ENCODE measurements at regions not wholly inside any gene's neighbourhood (a gene's known extent, or its start where the extent isn't known, plus 50 kb on each side); places are given as distances from the start of the nearest gene placed in this dataset.

DNA sequence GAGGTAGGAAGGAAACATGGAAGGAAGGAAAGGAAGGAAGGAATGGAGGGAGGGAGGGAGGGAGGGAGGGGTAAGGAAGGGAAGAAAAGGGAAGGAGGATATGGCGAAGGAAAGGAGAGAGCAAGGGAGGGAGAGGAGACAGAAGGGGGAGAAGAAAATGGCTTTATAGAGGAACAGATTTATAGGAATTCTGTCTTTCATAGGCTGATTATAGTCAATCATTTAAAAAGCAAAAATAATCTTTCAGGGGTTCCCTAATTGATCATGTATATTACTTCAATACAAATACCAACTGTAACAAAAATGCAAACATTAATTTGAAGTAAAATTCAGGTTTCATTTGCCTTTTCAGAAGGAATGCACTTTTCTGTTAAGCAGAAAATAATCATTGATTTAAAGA lies 519.1 kb downstream of the MDFIC start:
- DNase-seq, result no peak

DNA sequence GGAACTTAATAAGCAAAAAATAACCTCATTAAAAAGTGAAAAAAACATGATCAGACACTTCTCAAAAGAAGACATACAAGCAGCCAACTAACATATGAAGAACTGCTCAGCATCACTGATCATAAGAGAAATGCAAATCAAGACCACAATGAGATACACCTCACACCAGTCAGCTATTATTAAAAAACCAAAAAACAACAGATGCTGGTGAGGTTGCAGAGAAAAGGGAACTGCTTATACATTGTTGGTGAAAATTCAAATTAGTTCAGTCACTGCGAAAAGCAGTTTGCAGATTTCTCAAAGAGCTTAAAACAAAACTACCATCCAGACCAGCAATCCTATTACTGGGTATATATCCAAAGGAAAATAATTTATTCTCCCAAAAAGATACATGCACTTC lies 513.3 kb downstream of the MDFIC start:
- DNase-seq, result no peak

DNA sequence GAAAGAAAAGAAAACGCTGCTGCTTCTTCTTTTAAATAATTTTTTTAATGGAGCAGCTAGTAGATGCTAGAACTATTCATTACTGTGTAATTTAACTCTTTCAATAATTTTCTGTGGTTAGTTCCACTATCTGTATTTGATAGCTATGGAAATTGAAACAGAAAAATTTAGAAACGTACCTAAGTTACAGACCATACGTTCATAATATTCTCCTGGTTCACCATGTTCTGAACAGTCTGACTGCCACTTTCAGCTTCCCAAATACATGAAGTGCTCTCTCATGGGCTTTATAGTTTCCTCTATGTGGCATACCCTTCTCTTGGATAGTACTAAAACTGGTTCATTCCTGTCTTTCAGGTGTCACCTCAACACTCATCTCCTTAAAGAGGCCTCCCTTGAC lies 508.0 kb downstream of the MDFIC start:
- DNase-seq, result no peak

DNA sequence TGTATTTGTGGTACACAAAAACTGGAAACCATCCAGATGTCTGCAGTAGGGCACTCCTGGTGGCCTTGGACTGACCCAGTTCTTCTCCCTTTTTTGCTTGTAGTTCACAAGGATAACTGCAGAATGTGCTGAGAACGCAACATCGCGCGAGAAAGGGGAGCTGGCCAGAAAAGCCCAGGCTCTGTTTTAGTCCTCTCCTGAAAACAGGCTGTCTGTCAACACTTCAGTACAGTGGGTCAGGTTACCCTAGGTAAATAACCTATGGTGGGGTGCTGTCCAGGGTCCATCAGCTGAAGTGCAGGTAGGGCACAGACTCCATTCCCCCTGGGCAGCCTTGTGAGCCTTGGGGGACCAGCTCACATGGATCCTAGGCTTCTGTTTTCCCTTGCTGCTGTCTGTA lies 495.8 kb downstream of the MDFIC start:
- DNase-seq, result no peak

DNA sequence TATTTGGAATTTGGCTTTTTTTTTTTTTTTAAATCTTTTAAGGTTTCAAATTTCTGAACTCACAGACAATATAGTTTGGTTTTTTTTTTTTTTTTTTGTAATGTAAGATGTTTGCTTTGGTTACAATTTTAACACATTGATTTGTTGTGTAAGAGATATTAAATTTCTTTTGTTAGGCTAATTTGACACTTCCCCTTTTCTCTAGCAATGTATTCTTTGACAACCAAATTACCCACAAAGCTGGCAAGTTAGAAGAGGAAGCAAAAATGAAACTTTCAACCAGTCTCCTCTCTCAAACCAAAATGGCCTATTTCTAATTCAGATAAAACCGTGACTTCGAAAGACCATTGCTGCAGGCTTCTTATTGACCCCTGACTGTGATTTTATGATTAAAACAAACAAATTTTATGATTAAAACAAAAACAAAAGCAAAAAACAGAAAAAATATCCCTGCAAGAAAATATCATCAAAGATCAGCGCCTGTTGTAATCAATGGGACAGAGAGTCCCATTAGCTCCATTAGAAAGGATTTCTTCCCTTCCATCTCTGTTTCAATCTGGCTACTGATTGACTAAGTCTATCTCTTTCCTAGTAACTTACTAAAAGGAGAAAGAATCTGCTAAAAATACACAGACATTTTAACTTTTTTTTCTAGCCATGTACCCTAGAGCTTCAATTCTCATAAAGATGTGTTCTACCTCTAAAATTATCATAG lies 489.2 kb downstream of the MDFIC start:
- DNase-seq, result no peak

DNA sequence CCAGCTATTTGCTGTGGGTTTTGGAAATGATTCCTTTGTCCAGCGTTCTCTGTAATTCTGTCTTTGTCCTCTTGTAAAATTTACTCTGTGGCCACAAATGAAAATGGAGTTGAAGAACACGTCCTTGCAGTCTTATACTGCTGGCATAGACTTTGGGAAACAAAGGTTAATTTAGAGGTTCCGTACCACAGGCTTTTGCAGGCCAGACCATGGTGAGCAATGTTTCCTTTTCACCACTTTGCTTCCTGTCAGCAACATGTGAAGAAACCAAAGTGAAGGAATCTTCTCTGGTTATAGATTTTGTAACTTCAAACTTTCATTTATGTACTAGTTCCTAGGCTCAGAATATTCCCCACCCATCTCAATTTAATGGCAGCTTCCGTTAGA lies 488.5 kb downstream of the MDFIC start:
- DNase-seq, result no peak

DNA sequence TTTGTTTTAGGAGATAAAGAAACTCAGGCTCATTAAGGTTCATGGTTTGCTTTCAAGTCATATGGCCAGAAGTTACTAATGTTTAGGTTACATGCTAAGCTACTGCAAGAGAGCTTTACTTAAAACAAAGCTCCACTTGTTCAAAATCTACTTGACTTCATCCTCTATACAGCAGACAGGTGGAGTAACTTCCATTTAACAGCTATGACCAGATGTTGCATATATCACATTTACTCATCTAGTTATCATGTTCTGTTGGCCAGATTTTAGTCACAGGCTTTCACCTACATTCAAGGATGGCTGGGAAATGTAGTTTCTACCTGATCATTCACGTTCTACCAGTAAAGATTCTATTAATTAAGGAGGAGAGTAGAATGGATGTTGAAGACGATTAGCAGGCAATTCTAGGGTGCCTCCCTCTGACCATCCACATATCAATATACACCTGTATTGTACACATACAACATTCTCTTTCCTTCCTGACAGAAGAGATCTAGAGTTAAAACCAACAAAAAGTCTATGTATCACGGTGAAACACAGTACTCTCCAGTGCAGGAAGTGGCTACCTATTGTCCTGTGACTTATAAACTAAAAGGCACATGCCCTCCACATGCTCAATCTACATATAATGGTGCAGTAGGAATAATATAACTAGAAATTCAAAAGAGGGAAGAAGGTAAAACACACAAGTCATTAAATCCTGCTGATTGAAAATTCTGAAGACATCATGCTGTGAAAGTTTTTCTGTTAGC lies 488.0 kb downstream of the MDFIC start:
- DNase-seq, result no peak

DNA sequence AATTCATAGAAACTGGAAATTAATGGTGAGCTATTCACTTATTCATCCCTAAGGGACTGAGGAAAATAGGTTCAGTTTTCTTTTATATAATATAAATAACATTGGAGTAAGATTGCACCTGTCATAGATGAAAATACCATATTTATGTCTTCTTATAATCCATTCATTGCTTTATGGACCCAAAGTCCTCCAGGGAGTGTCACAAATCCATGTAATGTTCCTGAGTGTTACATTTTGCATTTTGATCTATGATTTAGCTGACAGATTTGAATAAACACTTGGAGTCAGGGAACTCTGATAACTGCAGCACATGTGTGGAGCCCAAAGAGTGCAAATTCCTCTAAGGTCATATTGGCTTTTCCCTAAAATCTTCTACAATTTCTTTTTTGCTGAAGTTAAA lies 484.3 kb downstream of the MDFIC start:
- DNase-seq, result no peak

DNA sequence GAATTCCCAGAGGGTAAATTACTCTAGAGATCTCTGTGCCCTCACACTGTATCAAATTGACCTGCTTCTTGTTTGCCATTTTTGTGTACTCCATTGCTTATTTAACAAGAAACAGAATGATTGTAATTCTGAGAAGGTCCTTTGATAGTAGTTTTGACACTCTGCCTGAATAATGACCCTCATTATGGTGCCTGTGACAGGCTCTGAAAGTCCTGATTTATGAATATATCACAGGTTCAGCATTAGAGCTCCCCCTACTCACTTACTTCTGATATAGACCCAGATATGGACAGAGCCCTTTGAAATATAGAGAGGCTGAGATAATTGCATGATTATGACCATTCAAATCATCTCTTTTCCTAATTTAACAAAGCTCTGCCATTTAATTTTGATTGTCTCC lies 465.2 kb downstream of the MDFIC start:
- DNase-seq, result no peak

DNA sequence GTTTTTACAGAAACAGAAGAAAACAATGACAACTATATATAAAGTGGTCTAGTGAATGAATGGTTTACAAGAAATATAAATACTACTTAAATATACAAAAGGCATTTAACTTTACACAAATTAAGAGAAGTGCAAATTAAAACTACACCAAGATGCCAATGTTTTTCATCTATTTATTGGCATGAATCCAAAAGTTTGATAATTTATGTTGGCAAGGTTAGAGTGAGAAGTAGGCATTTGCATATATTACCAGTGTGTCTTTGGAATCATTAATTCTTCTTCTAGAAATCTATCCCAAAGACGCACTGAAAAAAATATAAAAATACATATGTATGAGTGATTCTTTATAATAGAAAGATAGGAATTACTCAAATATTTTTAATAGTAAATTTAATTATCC lies 457.4 kb downstream of the MDFIC start:
- no peak for DNase-seq

DNA sequence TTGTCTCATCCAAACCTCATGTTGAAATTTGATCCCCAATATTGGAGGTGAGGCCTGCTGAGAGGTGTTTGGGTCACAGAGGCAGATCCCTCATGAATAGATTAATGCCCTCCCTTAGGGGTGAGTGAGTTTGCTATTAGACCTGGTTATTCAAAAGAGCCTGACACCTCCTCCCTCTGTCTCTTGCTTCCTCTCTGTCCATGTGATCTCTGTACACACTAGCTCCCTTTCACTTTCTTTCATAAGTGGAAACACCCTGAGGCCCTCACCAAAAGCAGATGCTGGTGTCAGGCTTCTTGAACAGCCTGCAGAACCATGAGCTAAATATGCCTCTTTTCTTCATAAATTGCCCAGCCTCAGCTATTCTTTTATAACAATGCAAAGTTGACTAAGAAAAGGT lies 447.1 kb downstream of the MDFIC start:
- no peak for DNase-seq

DNA sequence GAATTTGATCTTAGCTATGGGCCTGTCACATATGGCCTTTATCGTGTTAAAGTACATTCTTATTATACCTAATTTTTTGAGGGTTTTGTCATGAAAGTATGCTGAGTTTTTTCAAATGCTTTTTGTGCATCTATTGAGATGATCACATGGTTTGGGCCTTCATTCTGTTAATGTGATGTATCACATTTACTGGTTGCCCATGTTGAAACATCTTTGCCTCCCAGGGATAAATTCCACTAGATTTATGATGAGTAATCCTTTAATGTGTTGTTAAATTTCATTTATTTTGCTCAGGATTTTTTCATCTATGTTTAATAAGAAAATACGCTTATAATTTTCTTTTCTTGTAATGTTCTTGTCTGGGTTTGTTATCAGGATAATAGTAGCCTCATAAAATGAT lies 442.0 kb downstream of the MDFIC start:
- DNase-seq, result no peak

DNA sequence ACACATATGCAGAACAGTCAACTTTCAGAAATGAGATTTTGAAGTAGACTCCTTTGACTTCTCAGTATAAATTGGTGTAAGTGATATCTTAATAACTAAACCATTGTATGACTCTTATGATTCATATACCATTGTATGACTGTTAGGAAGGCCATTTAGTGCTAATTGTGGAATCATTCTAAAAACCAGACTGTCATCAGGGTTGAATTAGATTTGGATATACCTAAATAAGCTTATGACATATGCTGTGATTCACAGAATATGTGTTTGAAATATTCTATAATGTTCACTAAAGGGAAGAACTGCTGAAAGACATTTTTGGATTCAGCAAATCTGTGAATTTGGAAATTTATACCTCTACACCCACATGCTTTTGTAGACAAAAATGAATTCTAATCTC lies 438.1 kb downstream of the MDFIC start:
- DNase-seq, result no peak

DNA sequence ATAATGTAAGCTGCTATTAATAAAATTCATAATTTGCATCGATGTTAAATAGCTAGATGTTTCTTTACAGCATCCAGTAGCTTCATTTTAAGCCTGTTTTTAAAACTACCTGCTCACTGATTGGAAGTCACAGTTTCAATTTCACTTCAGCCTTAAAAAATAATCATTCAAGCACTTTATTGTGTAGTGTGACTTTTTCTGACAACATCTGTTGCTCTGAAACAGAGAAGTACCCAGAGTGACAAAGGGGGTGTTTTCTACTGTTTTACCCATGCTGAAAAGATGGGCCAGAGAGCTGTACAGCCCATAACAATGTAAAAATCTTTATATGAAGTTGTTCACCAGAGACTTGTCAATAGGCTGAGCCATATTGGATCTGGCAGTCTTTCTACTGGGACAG lies 437.2 kb downstream of the MDFIC start:
- DNase-seq, result no peak

DNA sequence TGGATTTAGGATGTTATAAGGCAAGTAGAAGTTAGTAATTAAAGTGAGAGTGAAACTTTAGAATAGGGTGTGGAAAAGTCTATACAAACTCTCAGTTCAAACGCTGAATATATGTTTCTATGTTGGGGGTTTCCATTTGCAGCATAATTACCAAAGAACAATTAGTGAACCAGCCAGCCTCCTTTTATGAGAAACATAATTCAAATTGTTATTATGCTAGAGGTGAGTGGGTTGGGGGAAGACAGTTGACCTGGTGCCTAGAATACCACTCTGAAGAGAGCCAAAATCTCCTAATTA lies 435.8 kb downstream of the MDFIC start:
- no peak for DNase-seq

DNA sequence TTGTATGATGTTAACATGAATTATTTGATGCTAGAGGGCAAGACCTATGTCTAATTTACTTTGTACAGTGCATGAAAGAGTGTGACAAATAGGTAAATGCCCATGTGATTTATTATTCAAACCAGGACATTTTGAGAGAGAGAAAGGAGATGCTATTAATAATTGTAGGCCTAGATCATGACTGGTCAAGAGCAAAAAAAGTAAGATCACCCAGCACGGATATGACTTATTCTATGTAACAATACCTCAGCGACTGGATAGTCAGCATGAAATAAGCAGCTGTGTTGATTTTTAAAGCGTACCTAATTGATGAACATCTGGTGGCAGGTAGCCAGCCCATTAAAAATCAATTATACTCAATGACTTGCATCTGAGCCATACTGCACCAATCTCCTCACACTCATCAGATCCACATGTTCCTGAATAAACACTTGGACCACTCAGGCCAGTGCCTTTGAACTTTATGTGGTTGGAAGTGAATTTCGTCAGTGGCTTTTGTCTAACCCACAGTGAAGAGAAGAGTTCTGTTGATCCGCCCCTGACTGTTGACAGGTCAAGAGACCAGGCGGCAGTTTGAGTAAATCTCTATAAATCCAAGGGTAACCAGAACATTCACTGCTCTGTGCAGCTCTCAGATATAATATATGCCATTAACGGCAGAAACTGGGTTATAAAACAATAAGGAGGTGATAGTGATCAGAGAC lies 435.3 kb downstream of the MDFIC start:
- no peak for DNase-seq

DNA sequence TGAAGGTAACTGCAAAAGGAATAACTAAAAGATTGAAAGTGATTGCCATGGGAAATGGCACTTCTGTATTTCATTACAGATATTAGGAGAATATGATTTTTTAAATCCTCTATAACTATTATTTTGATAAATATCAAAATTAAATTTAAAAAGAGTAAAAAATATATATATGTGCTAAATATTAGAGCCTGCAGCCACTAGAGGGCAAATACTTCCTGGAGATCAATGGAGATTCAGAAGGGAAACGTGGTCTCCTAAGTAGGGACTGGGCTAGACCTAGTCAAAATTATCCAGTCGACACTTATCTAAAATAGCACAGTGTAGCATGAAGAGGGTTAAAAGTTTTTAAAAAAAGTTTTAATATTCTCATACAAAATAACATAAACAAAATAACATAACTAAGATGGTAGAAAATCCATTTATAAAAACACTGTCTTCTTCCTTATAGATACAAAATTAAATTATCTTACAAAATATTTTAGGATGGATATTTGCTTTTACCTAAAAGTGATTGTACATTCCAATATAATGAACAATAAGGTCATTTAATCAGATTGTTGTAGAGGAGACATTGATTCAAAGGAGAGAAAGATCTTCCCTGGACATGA lies 434.3 kb downstream of the MDFIC start:
- no peak for DNase-seq

DNA sequence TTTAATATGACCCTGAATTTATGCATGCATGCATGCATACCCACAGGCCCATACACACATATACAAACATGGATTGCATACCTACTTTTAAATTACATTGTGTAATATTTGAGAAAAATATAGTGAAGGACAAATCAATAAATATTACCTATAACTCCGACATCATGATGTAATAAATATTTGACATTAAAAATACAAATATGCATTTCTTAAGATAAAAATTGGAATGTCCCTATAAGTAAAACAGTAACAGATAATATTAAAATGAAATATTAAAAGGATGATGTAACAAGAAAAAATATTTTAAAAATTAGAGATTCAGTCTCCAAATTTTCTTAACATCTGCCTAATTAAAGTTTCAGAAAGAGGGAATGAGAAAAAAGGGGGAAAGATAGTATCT lies 433.0 kb downstream of the MDFIC start:
- no peak for DNase-seq

DNA sequence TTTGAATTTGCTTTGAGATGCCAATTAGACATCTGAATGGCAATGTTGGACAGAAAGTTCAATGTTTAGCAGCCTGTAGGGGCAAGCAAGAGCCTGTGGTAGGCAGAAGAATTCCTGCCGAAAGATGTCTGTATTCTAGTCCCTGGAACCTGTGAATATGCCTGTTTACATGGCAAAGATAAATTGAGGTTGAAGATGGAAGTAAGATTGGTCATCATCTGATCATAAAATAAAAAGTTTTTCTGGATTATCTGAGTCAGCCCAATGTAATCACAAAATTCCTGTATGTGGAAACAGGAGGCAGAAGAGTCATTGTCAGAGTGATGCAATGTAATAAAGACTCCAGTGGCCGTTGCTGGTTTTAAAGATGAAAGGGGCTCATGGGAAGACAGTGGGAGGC lies 430.5 kb downstream of the MDFIC start:
- no peak for DNase-seq

DNA sequence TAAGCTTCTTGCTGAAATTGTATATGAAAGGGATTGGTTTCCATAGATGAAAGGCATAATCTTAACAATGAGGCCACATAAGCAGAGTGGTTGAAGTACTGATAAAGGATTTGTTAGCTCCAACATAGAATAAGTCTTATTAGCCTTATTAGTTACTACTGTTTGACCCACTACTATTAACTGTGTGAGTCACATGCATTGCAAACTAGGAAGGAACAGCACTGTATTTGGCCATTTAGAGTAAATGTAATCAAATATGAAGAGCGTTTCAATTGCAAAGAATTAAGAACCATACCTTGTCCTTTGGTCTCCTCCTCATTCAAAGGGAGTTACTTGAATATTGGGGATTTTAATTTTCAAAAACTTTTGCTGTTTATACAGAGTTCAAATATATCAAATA lies 428.9 kb downstream of the MDFIC start:
- DNase-seq, result no peak

DNA sequence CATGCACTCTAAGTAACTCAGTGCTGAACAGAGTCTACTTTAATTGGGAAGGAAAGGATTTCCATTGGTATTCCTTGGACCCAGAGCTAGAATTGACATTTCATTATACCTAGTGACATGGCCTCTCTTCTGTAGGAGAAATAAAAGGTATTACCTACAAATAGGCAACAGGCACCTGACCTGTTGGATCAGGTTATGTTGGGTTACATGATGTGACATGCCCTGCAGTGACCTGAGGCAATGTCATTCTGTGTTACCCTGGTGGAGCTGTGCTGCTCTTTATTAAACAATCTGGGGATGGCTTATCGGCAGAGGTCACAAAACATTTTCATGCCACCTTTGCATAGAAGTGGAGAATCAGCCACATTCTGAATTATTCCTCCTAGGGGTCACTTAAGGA lies 427.7 kb downstream of the MDFIC start:
- no peak for DNase-seq

DNA sequence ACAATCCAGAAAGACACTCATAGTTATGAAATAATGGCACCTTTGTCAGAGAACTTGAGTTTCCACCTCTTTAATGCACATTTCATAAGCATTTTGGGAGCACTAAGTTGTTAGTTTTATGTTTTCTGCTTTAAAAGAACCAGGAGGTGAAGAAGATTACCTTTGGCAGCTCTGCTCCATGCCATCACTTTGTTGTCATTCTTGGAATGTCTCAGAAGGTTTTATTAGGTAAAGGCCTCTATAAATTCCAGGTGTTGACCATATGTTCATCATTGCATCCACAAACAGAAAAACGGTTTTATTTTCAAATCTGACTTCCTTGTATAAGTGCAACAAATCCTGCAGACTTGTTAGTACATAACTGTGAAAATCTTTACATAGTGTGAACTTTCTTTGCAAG lies 424.8 kb downstream of the MDFIC start:
- no peak for DNase-seq

DNA sequence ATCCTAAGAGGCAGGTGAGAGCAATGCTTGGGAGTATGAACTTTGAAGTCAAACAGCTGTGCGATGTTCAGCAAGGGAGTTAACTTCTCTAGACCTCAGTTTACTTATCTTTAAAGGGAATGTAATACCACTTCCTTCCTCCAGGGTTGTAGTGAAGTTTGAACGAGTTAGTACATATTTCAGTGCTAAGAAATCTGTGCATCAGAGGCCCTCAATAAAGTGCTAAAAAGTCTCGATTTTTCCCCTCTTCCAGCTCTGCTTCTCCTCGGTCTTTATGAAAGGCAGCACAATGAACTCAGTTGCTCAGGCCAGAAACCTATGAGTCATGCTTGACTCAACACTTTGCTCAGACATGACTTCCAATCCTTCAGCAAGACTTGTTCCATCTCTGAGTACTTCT lies 418.9 kb downstream of the MDFIC start:
- no peak for DNase-seq

DNA sequence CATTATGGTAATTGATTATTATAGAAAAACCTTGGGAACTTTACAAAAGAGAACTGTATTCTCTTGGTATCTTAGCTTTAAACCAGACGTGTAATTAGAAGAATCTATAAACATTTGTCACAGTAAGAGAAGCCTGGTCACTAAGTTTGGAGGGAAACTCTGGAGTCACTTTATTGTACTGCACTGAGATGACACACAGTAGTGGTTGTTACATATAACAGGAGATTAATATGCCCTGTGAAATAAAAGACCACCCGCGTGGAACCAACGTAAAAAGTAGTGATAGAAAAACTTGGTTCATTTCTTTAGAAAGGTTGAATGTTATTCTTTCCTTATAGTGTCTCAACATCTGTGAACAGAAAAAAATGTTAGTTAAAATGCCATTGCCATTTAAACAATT lies 416.1 kb downstream of the MDFIC start:
- no peak for DNase-seq
